HEK293 (cell line): ENCODE measurements at regions not wholly inside any gene's neighbourhood (a gene's known extent, or its start where the extent isn't known, plus 50 kb on each side); places are given as distances from the start of the nearest gene placed in this dataset.

ENCODE experiments used
- CTCF ChIA-PET: fragments of 350-600 bp; formaldehyde crosslinking; extraction: SDS; loops from one replicate; lab custom pipeline; 2021; ENCODE audit warnings: antibody characterized with exemption; lab: Yijun Ruan, JAX
- POLR2A ChIA-PET: fragments of 300-600 bp; formaldehyde crosslinking; extraction: SDS; loops from one replicate; lab custom pipeline; 2020; ENCODE audit warnings: antibody characterized with exemption, inconsistent platforms; lab: Yijun Ruan, JAX
- H3K27ac ChIP-seq: fragments of 200-500 bp; sonication (Bioruptor generic); 2 replicates; pipeline ENCODE4 v1.5.1; 2014; ENCODE audit warnings: low read depth, low read length, control low read depth, inconsistent platforms; ENCODE audit errors: extremely low read depth
- H3K36me3 ChIP-seq, 2 experiments: fragments of 200-500 bp in 1 of 2; sonication (Bioruptor generic) in 1 of 2; 1 replicate in 1 of 2; 2 replicates in 1 of 2; pipeline ENCODE4 v1.5.1; 2014 to 2017; ENCODE audit warnings: inconsistent platforms in 2 of 2, low read length in 2 of 2; ENCODE audit not compliant: control insufficient read depth in 2 of 2, insufficient read depth in 1 of 2
- H3K4me1 ChIP-seq: fragments of 200-500 bp; sonication (Bioruptor generic); 2 replicates; pipeline ENCODE4 v1.5.1; 2014; ENCODE audit warnings: mild to moderate bottlenecking, low read length, inconsistent platforms; ENCODE audit not compliant: control insufficient read depth, insufficient read depth
- H3K4me3 ChIP-seq: 2 replicates; pipeline ENCODE4 v1.5.1; 2011; ENCODE audit warnings: low read depth, mild to moderate bottlenecking, control low read depth, low read length, moderate library complexity
- H3K9me3 ChIP-seq: fragments of 200-500 bp; sonication (Bioruptor generic); 2 replicates; pipeline ENCODE4 v1.5.1; 2014; ENCODE audit warnings: low read depth, low read length, inconsistent platforms; ENCODE audit not compliant: control insufficient read depth, insufficient read depth
- ATF2 ChIP-seq: fragments of 450-650 bp; formaldehyde crosslinking; IDR thresholded peaks from 2 replicates; pipeline ENCODE4 v1.5.1; 2016; ENCODE audit warnings: missing biosample characterization, missing genetic modification characterization, low read depth
- BCL11A ChIP-seq: fragments of 450-650 bp; formaldehyde crosslinking; IDR thresholded peaks from 2 replicates; pipeline ENCODE4 v1.5.1; 2016; ENCODE audit warnings: low read depth, missing biosample characterization, missing genetic modification characterization
- EGR2 ChIP-seq: fragments of 450-650 bp; formaldehyde crosslinking; IDR thresholded peaks from 2 replicates; pipeline ENCODE4 v1.5.1; 2016; ENCODE audit warnings: low read depth, missing biosample characterization, missing genetic modification characterization
- KLF10 ChIP-seq: fragments of 450-650 bp; IDR thresholded peaks from 2 replicates; pipeline ENCODE4 v1.5.1; 2018; ENCODE audit warnings: missing biosample characterization, mild to moderate bottlenecking, missing genetic modification characterization
- KLF8 ChIP-seq: fragments of 450-650 bp; formaldehyde crosslinking; IDR thresholded peaks from 2 replicates; pipeline ENCODE4 v1.5.1; 2016; ENCODE audit warnings: missing biosample characterization, missing genetic modification characterization
- MEIS1 ChIP-seq: sonication (generic); formaldehyde crosslinking; IDR thresholded peaks from 2 replicates; pipeline ENCODE4 v1.8.1; 2022; ENCODE audit warnings: missing genetic modification reagents, mild to moderate bottlenecking, borderline replicate concordance
- SALL2 ChIP-seq: fragments of 450-650 bp; formaldehyde crosslinking; IDR thresholded peaks from 2 replicates; pipeline ENCODE4 v1.5.0; 2017; ENCODE audit warnings: missing biosample characterization, mild to moderate bottlenecking, missing genetic modification characterization, borderline replicate concordance
- SCRT1 ChIP-seq: fragments of 450-650 bp; formaldehyde crosslinking; IDR thresholded peaks from 2 replicates; pipeline ENCODE4 v1.5.1; 2016; ENCODE audit warnings: missing biosample characterization, missing genetic modification characterization, borderline replicate concordance
- ZBTB11 ChIP-seq: fragments of 450-650 bp; formaldehyde crosslinking; conservative IDR thresholded peaks from 2 replicates; pipeline ENCODE4 v1.5.1; 2016; ENCODE audit warnings: low read depth, missing biosample characterization, missing genetic modification characterization
- ZBTB17 ChIP-seq: fragments of 450-650 bp; formaldehyde crosslinking; IDR thresholded peaks from 2 replicates; pipeline ENCODE4 v1.5.1; 2016; ENCODE audit warnings: missing biosample characterization, missing genetic modification characterization
- ZNF19 ChIP-seq: fragments of 450-650 bp; formaldehyde crosslinking; IDR thresholded peaks from 2 replicates; pipeline ENCODE4; 2016; ENCODE audit warnings: missing biosample characterization, missing genetic modification characterization, low read depth
- ZNF248 ChIP-seq: fragments of 450-650 bp; formaldehyde crosslinking; IDR thresholded peaks from 2 replicates; pipeline ENCODE4 v1.5.1; 2017; ENCODE audit warnings: missing biosample characterization, missing genetic modification characterization
- ZNF416 ChIP-seq: fragments of 450-650 bp; formaldehyde crosslinking; IDR thresholded peaks from 2 replicates; pipeline ENCODE4 v1.5.1; 2016; ENCODE audit warnings: missing biosample characterization, missing genetic modification characterization
- ZNF433 ChIP-seq: fragments of 450-650 bp; formaldehyde crosslinking; IDR thresholded peaks from 2 replicates; pipeline ENCODE4 v1.5.1; 2016; ENCODE audit warnings: missing biosample characterization, missing genetic modification characterization, low read depth
- ZNF571 ChIP-seq: fragments of 450-650 bp; formaldehyde crosslinking; IDR thresholded peaks from 2 replicates; pipeline ENCODE4 v1.5.0; 2017; ENCODE audit warnings: missing biosample characterization, missing genetic modification characterization
- ZNF692 ChIP-seq: fragments of 450-650 bp; formaldehyde crosslinking; IDR thresholded peaks from 2 replicates; pipeline ENCODE4 v1.5.1; 2016; ENCODE audit warnings: missing biosample characterization, missing genetic modification characterization
- ZNF707 ChIP-seq: fragments of 450-650 bp; formaldehyde crosslinking; IDR thresholded peaks from 2 replicates; pipeline ENCODE4 v1.5.1; 2016; ENCODE audit warnings: missing biosample characterization, missing genetic modification characterization
- ZNF747 ChIP-seq: fragments of 450-650 bp; formaldehyde crosslinking; IDR thresholded peaks from 2 replicates; pipeline ENCODE4 v1.5.1; 2016; ENCODE audit warnings: missing biosample characterization, missing genetic modification characterization
- TF ChIP-seq, protein P1 (sequence below): fragments of 450-650 bp; formaldehyde crosslinking; IDR thresholded peaks from 2 replicates; pipeline ENCODE4; 2016; ENCODE audit warnings: missing biosample characterization, missing genetic modification characterization
- TF ChIP-seq, protein P2 (sequence below): fragments of 450-650 bp; formaldehyde crosslinking; IDR thresholded peaks from 2 replicates; pipeline ENCODE4 v1.5.1; 2016; ENCODE audit warnings: missing biosample characterization, missing genetic modification characterization, borderline replicate concordance

- TF ChIP-seq, protein P1, sequence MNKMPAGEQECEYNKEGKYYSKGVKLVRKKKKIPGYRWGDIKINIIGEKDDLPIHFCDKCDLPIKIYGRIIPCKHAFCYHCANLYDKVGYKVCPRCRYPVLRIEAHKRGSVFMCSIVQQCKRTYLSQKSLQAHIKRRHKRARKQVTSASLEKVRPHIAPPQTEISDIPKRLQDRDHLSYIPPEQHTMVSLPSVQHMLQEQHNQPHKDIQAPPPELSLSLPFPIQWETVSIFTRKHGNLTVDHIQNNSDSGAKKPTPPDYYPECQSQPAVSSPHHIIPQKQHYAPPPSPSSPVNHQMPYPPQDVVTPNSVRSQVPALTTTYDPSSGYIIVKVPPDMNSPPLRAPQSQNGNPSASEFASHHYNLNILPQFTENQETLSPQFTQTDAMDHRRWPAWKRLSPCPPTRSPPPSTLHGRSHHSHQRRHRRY (tag by site-specific recombination), result no peak
- TF ChIP-seq SCRT1 (tag by site-specific recombination) (no peak), ZNF707 (tag by site-specific recombination) (no peak), BCL11A (no peak), ZNF747 (tag by site-specific recombination) (no peak), ATF2 (tag by site-specific recombination) (no peak), ZNF248 (tag by site-specific recombination) (no peak), ZNF433 (tag by site-specific recombination) (no peak), SALL2 (no peak)
- TF ChIP-seq, all 188 proteins: peak for 0
Measured at GRCh38 chr1:38222891-38223290, 176.3 kb upstream of the POU3F1 start (continued).

- CTCF ChIA-PET, result no interaction called here
- Histone ChIP-seq H3K27ac (no peak overlapping the region), H3K4me1 (no peaks in the 10 kb centered on the region), H3K4me3 (no peak overlapping the region), H3K9me3 (no peaks in the 10 kb centered on the region), H3K36me3 (no peaks in the 10 kb centered on the region)
- POLR2A ChIA-PET, result no interaction called here
- TF ChIP-seq ZNF416 (tag by site-specific recombination), result no peak
Measured at GRCh38 chr1:38221006-38221649, 174.5 kb upstream of the POU3F1 start.

DNA sequence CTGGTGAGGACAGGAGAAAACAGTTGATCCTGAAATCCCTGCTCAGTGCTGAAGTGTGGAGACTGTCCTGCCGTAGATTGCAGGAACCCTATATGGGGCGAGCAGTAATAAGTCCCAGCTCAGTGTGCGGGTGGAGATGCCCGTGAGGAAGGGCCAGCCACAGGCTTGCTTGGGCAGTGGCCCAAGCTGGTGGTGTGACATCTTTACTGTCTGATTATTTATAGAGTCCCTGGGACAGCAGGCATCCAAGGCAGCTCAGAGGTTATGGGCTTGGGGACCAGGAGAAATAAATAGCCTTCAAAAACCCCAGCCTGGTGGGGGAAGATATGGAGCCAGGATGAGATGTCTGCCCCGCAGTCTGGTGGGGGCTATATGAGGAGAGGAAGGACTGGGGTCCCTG is 170.7 kb upstream of the POU3F1 start:
- CTCF ChIA-PET, result no interaction called here
- Histone ChIP-seq H3K9me3 (no peaks in the 10 kb centered on the region), H3K36me3 (no peaks in the 10 kb centered on the region), H3K4me1 (no peaks in the 10 kb centered on the region), H3K4me3 (no peak overlapping the region), H3K27ac (no peak overlapping the region)
- POLR2A ChIA-PET, result no interaction called here
- TF ChIP-seq ZNF692 (tag by site-specific recombination), result no peak
- no peak for TF ChIP-seq ZBTB17 (tag by site-specific recombination)
- TF ChIP-seq MEIS1 (CRISPR knock-in tag), result no peak
- no peak for TF ChIP-seq EGR2
- no peak for TF ChIP-seq KLF10
- no peak for TF ChIP-seq KLF8 (tag by site-specific recombination)
- no peak for TF ChIP-seq ZBTB11
- TF ChIP-seq, protein P2, sequence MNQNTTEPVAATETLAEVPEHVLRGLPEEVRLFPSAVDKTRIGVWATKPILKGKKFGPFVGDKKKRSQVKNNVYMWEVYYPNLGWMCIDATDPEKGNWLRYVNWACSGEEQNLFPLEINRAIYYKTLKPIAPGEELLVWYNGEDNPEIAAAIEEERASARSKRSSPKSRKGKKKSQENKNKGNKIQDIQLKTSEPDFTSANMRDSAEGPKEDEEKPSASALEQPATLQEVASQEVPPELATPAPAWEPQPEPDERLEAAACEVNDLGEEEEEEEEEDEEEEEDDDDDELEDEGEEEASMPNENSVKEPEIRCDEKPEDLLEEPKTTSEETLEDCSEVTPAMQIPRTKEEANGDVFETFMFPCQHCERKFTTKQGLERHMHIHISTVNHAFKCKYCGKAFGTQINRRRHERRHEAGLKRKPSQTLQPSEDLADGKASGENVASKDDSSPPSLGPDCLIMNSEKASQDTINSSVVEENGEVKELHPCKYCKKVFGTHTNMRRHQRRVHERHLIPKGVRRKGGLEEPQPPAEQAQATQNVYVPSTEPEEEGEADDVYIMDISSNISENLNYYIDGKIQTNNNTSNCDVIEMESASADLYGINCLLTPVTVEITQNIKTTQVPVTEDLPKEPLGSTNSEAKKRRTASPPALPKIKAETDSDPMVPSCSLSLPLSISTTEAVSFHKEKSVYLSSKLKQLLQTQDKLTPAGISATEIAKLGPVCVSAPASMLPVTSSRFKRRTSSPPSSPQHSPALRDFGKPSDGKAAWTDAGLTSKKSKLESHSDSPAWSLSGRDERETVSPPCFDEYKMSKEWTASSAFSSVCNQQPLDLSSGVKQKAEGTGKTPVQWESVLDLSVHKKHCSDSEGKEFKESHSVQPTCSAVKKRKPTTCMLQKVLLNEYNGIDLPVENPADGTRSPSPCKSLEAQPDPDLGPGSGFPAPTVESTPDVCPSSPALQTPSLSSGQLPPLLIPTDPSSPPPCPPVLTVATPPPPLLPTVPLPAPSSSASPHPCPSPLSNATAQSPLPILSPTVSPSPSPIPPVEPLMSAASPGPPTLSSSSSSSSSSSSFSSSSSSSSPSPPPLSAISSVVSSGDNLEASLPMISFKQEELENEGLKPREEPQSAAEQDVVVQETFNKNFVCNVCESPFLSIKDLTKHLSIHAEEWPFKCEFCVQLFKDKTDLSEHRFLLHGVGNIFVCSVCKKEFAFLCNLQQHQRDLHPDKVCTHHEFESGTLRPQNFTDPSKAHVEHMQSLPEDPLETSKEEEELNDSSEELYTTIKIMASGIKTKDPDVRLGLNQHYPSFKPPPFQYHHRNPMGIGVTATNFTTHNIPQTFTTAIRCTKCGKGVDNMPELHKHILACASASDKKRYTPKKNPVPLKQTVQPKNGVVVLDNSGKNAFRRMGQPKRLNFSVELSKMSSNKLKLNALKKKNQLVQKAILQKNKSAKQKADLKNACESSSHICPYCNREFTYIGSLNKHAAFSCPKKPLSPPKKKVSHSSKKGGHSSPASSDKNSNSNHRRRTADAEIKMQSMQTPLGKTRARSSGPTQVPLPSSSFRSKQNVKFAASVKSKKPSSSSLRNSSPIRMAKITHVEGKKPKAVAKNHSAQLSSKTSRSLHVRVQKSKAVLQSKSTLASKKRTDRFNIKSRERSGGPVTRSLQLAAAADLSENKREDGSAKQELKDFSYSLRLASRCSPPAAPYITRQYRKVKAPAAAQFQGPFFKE (tag by site-specific recombination), result no peak
- TF ChIP-seq ZNF19 (tag by site-specific recombination), result no peak
- TF ChIP-seq ZNF571 (tag by site-specific recombination), result no peak
- TF ChIP-seq ZNF433 (tag by site-specific recombination), result no peak
